Fibroblast of lung (primary cell): ENCODE measurements at regions not wholly inside any gene's neighbourhood (a gene's known extent, or its start where the extent isn't known, plus 50 kb on each side); places are given as distances from the start of the nearest gene placed in this dataset.

ENCODE experiments used
- DNase-seq, 2 donors: peaks; one replicate each; pipeline versions ENCODE4 v3.0.0 to v3.0.0-alpha.2; 2010; ENCODE audit warnings: low read depth in 2 of 2
- H2AFZ ChIP-seq: 2 replicates; pipeline ENCODE4 v1.5.1; 2012; ENCODE audit warnings: low read length, control low read depth, inconsistent platforms
- H3K27ac ChIP-seq: 2 replicates; pipeline ENCODE4 v1.5.1; 2011; ENCODE audit warnings: low read length, control low read depth; ENCODE audit not compliant: insufficient read depth
- H3K27me3 ChIP-seq: 2 replicates; pipeline ENCODE4 v1.5.1; 2011; ENCODE audit warnings: mild to moderate bottlenecking, low read length; ENCODE audit not compliant: control insufficient read depth, insufficient read depth
- H3K36me3 ChIP-seq: 2 replicates; pipeline ENCODE4 v1.5.1; 2011; ENCODE audit warnings: low read length; ENCODE audit not compliant: control insufficient read depth, insufficient read depth
- H3K4me1 ChIP-seq: 2 replicates; pipeline ENCODE4 v1.5.1; 2011; ENCODE audit warnings: low read length; ENCODE audit not compliant: control insufficient read depth, insufficient read depth; ENCODE audit errors: extremely low read depth
- H3K4me2 ChIP-seq: 2 replicates; pipeline ENCODE4 v1.5.1; 2011; ENCODE audit warnings: low read length, control low read depth; ENCODE audit not compliant: insufficient read depth; ENCODE audit errors: extremely low read depth
- H3K4me3 ChIP-seq, 4 experiments: fragments of 200-600 bp in 1 of 4; sonication (generic) in 1 of 4; replicated peaks in 1 of 4; 2 replicates each; pipeline ENCODE4 v1.5.1; 2011 to 2016; ENCODE audit warnings: low read length in 4 of 4, low read depth in 3 of 4, mild to moderate bottlenecking in 3 of 4, control low read depth in 2 of 4, inconsistent platforms in 1 of 4, mixed read lengths in 1 of 4; ENCODE audit not compliant: insufficient read depth in 1 of 4; ENCODE audit errors: control extremely low read depth in 1 of 4
- H3K79me2 ChIP-seq: 2 replicates; pipeline ENCODE4 v1.5.1; 2012; ENCODE audit warnings: mild to moderate bottlenecking, low read length, inconsistent platforms; ENCODE audit not compliant: control insufficient read depth, insufficient read depth
- H3K9ac ChIP-seq: 2 replicates; pipeline ENCODE4 v1.5.1; 2011; ENCODE audit warnings: mild to moderate bottlenecking, low read length, control low read depth; ENCODE audit not compliant: insufficient read depth
- H3K9me3 ChIP-seq: 2 replicates; pipeline ENCODE4 v1.5.1; 2012; ENCODE audit warnings: low read depth, low read length; ENCODE audit not compliant: control insufficient read depth, insufficient read depth
- H4K20me1 ChIP-seq: 2 replicates; pipeline ENCODE4 v1.5.1; 2011; ENCODE audit warnings: low read length; ENCODE audit not compliant: control insufficient read depth, insufficient read depth; ENCODE audit errors: extremely low read depth
- EZH2 ChIP-seq: IDR thresholded peaks from 2 replicates; pipeline ENCODE4 v1.5.1; 2012; ENCODE audit warnings: low read length, control low read depth, mild to moderate bottlenecking; ENCODE audit errors: missing control alignments
- TF ChIP-seq, protein P1 (sequence below), 2 donors: IDR thresholded peaks in 1 of 2; conservative IDR thresholded peaks in 1 of 2; 1 replicate in 1 of 2; 2 replicates in 1 of 2; pipeline ENCODE4 v1.5.1; 2011 to 2012; ENCODE audit warnings: low read length in 2 of 2, control low read depth in 1 of 2, inconsistent platforms in 1 of 2, low read depth in 1 of 2, mild to moderate bottlenecking in 1 of 2

- Histone ChIP-seq H3K4me2 (no peak overlapping the region), H3K27me3 (no peaks in the 10 kb centered on the region), H3K9ac (no peak overlapping the region), H3K4me3 (no peak overlapping the region), H2AFZ (peak overlapping the region; percentile 21), H3K27ac (no peak overlapping the region), H4K20me1 (no peaks in the 10 kb centered on the region), H3K79me2 (no peaks in the 10 kb centered on the region), H3K9me3 (no peaks in the 10 kb centered on the region), H3K4me1 (no peaks in the 10 kb centered on the region), H3K36me3 (no peaks in the 10 kb centered on the region)
- TF ChIP-seq EZH2, result no peak
- TF ChIP-seq, protein P1, sequence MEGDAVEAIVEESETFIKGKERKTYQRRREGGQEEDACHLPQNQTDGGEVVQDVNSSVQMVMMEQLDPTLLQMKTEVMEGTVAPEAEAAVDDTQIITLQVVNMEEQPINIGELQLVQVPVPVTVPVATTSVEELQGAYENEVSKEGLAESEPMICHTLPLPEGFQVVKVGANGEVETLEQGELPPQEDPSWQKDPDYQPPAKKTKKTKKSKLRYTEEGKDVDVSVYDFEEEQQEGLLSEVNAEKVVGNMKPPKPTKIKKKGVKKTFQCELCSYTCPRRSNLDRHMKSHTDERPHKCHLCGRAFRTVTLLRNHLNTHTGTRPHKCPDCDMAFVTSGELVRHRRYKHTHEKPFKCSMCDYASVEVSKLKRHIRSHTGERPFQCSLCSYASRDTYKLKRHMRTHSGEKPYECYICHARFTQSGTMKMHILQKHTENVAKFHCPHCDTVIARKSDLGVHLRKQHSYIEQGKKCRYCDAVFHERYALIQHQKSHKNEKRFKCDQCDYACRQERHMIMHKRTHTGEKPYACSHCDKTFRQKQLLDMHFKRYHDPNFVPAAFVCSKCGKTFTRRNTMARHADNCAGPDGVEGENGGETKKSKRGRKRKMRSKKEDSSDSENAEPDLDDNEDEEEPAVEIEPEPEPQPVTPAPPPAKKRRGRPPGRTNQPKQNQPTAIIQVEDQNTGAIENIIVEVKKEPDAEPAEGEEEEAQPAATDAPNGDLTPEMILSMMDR (conservative IDR thresholded peaks at IDR 0.05 in 1 of 2, IDR thresholded peaks at IDR 0.05 in 1 of 2; ENCODE audit: low read depth in 1 of 2, low read length in 2 of 2), result no peak
- no peak for DNase-seq
Observed at GRCh38 chr4:55214172-55214571, 88.8 kb upstream of the KDR start.

GRCh38 chr4:55215087-55215486 is 89.7 kb upstream of the KDR start:
- H4K20me1 ChIP-seq, result no peaks in the 10 kb centered on the region
- no peak for TF ChIP-seq EZH2
- TF ChIP-seq, protein P1 (conservative IDR thresholded peaks at IDR 0.05 in 1 of 2, IDR thresholded peaks at IDR 0.05 in 1 of 2; ENCODE audit: low read depth in 1 of 2, low read length in 2 of 2), result no peak
- no peak overlapping the region for H2AFZ ChIP-seq
- H3K79me2 ChIP-seq, result no peaks in the 10 kb centered on the region
- H3K4me2 ChIP-seq, result no peak overlapping the region
- H3K9ac ChIP-seq, result no peak overlapping the region
- no peak overlapping the region for H3K27ac ChIP-seq
- H3K4me3 ChIP-seq, result no peak overlapping the region
- H3K27me3 ChIP-seq, result no peaks in the 10 kb centered on the region
- DNase-seq, result no peak
- H3K4me1 ChIP-seq, result no peaks in the 10 kb centered on the region
- H3K9me3 ChIP-seq, result no peaks in the 10 kb centered on the region
- no peaks in the 10 kb centered on the region for H3K36me3 ChIP-seq

DNA sequence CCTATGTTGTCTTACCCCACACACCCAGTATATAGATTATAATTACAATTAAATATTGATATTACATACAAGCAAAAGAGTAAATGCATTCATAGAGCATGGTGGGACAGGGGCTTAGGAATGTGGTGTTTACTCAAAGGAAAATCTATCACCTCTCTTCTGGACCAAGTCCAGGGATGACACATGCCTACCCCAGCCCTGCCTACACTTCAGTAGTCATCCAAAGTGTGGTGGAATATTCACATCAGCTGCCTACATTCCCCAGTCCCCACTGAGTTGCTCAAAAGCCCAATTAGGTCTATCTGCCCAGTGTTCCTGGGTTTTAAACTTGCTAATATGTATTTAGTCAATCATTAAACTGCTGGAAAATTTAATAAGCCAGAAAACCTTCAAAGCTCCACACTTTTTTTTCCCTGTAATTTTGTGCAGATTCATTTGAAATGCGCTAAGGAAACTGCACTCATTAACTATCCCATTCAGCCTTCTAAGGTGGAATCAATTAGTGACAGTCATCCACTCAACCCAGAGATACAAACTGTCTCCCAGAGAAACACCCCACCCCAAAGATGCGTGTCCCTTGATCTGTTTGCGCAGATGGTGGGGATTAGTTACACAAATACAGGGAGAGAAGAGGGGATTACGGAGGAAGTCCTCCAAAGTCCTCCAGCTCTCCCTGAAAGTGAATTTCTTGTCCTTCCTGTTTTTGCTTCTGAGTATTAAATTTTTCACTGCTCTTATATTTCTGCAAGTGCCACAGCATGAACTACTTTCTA is 91.7 kb upstream of the KDR start:
- peak in 1 of 2 donors; percentile 9 for DNase-seq
- H3K79me2 ChIP-seq, result no peaks in the 10 kb centered on the region
- TF ChIP-seq, protein P1 (conservative IDR thresholded peaks at IDR 0.05 in 1 of 2, IDR thresholded peaks at IDR 0.05 in 1 of 2; ENCODE audit: low read depth in 1 of 2, low read length in 2 of 2), result no peak
- no peak for TF ChIP-seq EZH2

More for the DNA sequence above, 91.7 kb upstream of the KDR start:
- H3K4me2 ChIP-seq, result no peak overlapping the region
- no peak overlapping the region for H3K4me3 ChIP-seq
- no peak overlapping the region for H2AFZ ChIP-seq
- H3K9ac ChIP-seq, result no peak overlapping the region
- H4K20me1 ChIP-seq, result no peaks in the 10 kb centered on the region
- no peaks in the 10 kb centered on the region for H3K4me1 ChIP-seq
- no peaks in the 10 kb centered on the region for H3K36me3 ChIP-seq
- no peak overlapping the region for H3K27ac ChIP-seq
- no peaks in the 10 kb centered on the region for H3K27me3 ChIP-seq
- H3K9me3 ChIP-seq, result no peaks in the 10 kb centered on the region
